NOMO-1 treated with dmso at 0.1 percent for 144 hours (cell line): ENCODE measurements at regions not wholly inside any gene's neighbourhood (a gene's known extent, or its start where the extent isn't known, plus 50 kb on each side); places are given as distances from the start of the nearest gene placed in this dataset.

ENCODE experiments used
- DNase-seq: peaks from one replicate; lab custom pipeline; 2025; ENCODE audit not compliant: unreplicated experiment; lab: John Stamatoyannopoulos, UW

GRCh38 chr17:79454826-79455225 lies 156.0 kb downstream of the RBFOX3 start:
- DNase-seq, result no peak

- no peak for DNase-seq
Observed at GRCh38 chr17:79453481-79453880, 157.4 kb downstream of the RBFOX3 start.

- DNase-seq, result no peak
Observed at GRCh38 chr17:79452706-79453105, 158.1 kb downstream of the RBFOX3 start.

GRCh38 chr17:79451167-79451566 lies 159.7 kb downstream of the RBFOX3 start:
- DNase-seq, result no peak

- DNase-seq, result no peak
Observed at GRCh38 chr17:79446399-79447009, 164.3 kb downstream of the RBFOX3 start.

- no peak for DNase-seq
Observed at GRCh38 chr17:79444198-79444597, 166.7 kb downstream of the RBFOX3 start.

- DNase-seq, result no peak
Observed at GRCh38 chr17:79443026-79443425, 167.8 kb downstream of the RBFOX3 start.

GRCh38 chr17:79441356-79442160 lies 169.3 kb downstream of the RBFOX3 start:
- no peak for DNase-seq

GRCh38 chr17:79440251-79440650 lies 170.6 kb downstream of the RBFOX3 start:
- DNase-seq, result no peak

- DNase-seq, result no peak
Observed at GRCh38 chr17:79439493-79439892, 171.4 kb downstream of the RBFOX3 start.

GRCh38 chr17:79438546-79439334 lies 172.1 kb downstream of the RBFOX3 start:
- DNase-seq, result no peak

GRCh38 chr17:79438058-79438457 lies 172.8 kb downstream of the RBFOX3 start:
- no peak for DNase-seq

- DNase-seq, result no peak
Observed at GRCh38 chr17:79437081-79437480, 173.8 kb downstream of the RBFOX3 start.

- no peak for DNase-seq
Observed at GRCh38 chr17:79435962-79436361, 174.9 kb downstream of the RBFOX3 start.

- no peak for DNase-seq
Observed at GRCh38 chr17:79435296-79435695, 175.6 kb downstream of the RBFOX3 start.

- DNase-seq, result no peak
Observed at GRCh38 chr17:79434215-79434614, 176.6 kb downstream of the RBFOX3 start.

- DNase-seq, result no peak
Observed at GRCh38 chr17:79433379-79433778, 177.5 kb downstream of the RBFOX3 start.

GRCh38 chr17:79431175-79431574 lies 179.7 kb downstream of the RBFOX3 start:
- no peak for DNase-seq

- DNase-seq, result no peak
Observed at GRCh38 chr17:79429864-79430494, 180.9 kb downstream of the RBFOX3 start.

- no peak for DNase-seq
Observed at GRCh38 chr17:79428988-79429387, 181.9 kb downstream of the RBFOX3 start.
